Smooth muscle cell (in vitro differentiated cells): ENCODE measurements at regions not wholly inside any gene's neighbourhood (a gene's known extent, or its start where the extent isn't known, plus 50 kb on each side); places are given as distances from the start of the nearest gene placed in this dataset.

Experiments
- DNase-seq: peaks from one replicate; lab custom pipeline; 2025; ENCODE audit not compliant: unreplicated experiment; lab: John Stamatoyannopoulos, UW
- H2AFZ ChIP-seq: fragments of 200-600 bp; sonication (generic); 2 replicates; pipeline ENCODE4 v1.6.0; 2016; ENCODE audit warnings: antibody characterized with exemption, low read depth, mild to moderate bottlenecking
- H3F3A ChIP-seq: fragments of 200-600 bp; sonication (generic); 2 replicates; pipeline ENCODE4 v1.6.0; 2017; ENCODE audit warnings: antibody characterized with exemption, low read depth
- H3K27ac ChIP-seq: fragments of 200-600 bp; sonication (generic); 2 replicates; pipeline ENCODE4 v1.5.1; 2016; ENCODE audit warnings: low read depth, mild to moderate bottlenecking
- H3K27me3 ChIP-seq: fragments of 200-600 bp; sonication (generic); 2 replicates; pipeline ENCODE4 v1.6.1; 2016; ENCODE audit warnings: low read depth, mild to moderate bottlenecking
- H3K36me3 ChIP-seq: fragments of 200-600 bp; sonication (generic); 2 replicates; pipeline ENCODE4 v1.5.1; 2016; ENCODE audit warnings: low read depth
- H3K4me1 ChIP-seq: fragments of 200-600 bp; sonication (generic); 2 replicates; pipeline ENCODE4 v1.5.1; 2016; ENCODE audit warnings: low read depth
- H3K4me2 ChIP-seq: fragments of 200-600 bp; sonication (generic); 2 replicates; pipeline ENCODE4 v1.6.0; 2016; ENCODE audit warnings: mild to moderate bottlenecking
- H3K4me3 ChIP-seq: fragments of 200-600 bp; sonication (generic); 2 replicates; pipeline ENCODE4 v1.5.1; 2016; ENCODE audit warnings: mild to moderate bottlenecking
- H3K79me2 ChIP-seq: fragments of 200-600 bp; sonication (generic); 2 replicates; pipeline ENCODE4 v1.6.0; 2016; ENCODE audit warnings: low read depth, mild to moderate bottlenecking
- H3K9ac ChIP-seq: fragments of 200-600 bp; sonication (generic); 2 replicates; pipeline ENCODE4 v1.6.0; 2016; ENCODE audit warnings: low read depth
- H3K9me3 ChIP-seq: fragments of 200-600 bp; sonication (generic); replicated peaks from 2 replicates; pipeline ENCODE4 v1.5.1; 2016; ENCODE audit warnings: low read depth
- H4K20me1 ChIP-seq: fragments of 200-600 bp; sonication (generic); 2 replicates; pipeline ENCODE4 v1.6.0; 2016; ENCODE audit warnings: low read depth
- WGBS: methylation state at CpG from one replicate; pipeline ENCODE4 v1.1.7; 2016; ENCODE audit warnings: low lambda C conversion rate; 5-methylcytosine and 5-hydroxymethylcytosine counted together
- TF ChIP-seq, protein P1 (sequence below): fragments of 200-600 bp; sonication (generic); IDR thresholded peaks from 2 replicates; pipeline ENCODE4 v1.5.1; 2017; ENCODE audit warnings: borderline replicate concordance, mild to moderate bottlenecking, antibody characterized with exemption; ENCODE audit not compliant: insufficient read depth, poor library complexity, severe bottlenecking

GRCh38 chr13:62206165-62206564, 790.5 kb upstream of the PCDH20 start:
- no peaks in the 10 kb centered on the region for H3K4me1 ChIP-seq
- no peaks in the 10 kb centered on the region for H3K79me2 ChIP-seq
- DNase-seq = no peak
- H3F3A ChIP-seq = no peaks in the 10 kb centered on the region
- H2AFZ ChIP-seq = no peak overlapping the region
- H3K9me3 ChIP-seq = peaks cover 5% of the 10 kb centered on the region
- no peaks in the 10 kb centered on the region for H3K36me3 ChIP-seq
- TF ChIP-seq, protein P1, sequence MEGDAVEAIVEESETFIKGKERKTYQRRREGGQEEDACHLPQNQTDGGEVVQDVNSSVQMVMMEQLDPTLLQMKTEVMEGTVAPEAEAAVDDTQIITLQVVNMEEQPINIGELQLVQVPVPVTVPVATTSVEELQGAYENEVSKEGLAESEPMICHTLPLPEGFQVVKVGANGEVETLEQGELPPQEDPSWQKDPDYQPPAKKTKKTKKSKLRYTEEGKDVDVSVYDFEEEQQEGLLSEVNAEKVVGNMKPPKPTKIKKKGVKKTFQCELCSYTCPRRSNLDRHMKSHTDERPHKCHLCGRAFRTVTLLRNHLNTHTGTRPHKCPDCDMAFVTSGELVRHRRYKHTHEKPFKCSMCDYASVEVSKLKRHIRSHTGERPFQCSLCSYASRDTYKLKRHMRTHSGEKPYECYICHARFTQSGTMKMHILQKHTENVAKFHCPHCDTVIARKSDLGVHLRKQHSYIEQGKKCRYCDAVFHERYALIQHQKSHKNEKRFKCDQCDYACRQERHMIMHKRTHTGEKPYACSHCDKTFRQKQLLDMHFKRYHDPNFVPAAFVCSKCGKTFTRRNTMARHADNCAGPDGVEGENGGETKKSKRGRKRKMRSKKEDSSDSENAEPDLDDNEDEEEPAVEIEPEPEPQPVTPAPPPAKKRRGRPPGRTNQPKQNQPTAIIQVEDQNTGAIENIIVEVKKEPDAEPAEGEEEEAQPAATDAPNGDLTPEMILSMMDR = no peak
- no peaks in the 10 kb centered on the region for H3K27me3 ChIP-seq
- no peak overlapping the region for H3K4me2 ChIP-seq
- H3K9ac ChIP-seq = no peak overlapping the region
- H3K4me3 ChIP-seq = no peak overlapping the region
- no peak overlapping the region for H3K27ac ChIP-seq
- H4K20me1 ChIP-seq = no peaks in the 10 kb centered on the region

DNA sequence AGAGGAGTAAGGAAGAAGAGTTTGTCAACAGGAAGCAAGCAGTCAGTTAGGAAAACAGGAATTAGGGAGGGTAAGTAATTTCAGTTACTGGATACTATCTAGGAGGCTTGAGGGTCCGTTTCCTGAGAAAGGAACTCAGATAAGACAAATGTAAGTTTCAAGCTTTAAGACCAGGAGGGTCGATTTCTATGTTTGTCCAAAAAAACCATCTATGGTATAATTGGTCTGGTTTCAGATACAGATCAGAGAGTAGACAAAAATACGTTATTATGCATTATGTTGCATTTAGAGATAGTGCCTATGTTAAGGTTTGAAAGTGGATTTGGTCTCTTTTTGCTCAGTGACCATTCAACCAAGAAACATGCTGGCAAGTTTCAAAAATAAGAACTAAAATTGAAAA, 789.6 kb upstream of the PCDH20 start:
- H4K20me1 ChIP-seq = no peaks in the 10 kb centered on the region
- WGBS = 86% methylated on average over 3 of the region's 3 CpGs
- TF ChIP-seq, protein P1 = no peak
- H3K9ac ChIP-seq = no peak overlapping the region
- H3K27me3 ChIP-seq = no peaks in the 10 kb centered on the region
- H3K4me3 ChIP-seq = no peak overlapping the region
- no peak for DNase-seq
- no peak overlapping the region for H2AFZ ChIP-seq
- H3K36me3 ChIP-seq = no peaks in the 10 kb centered on the region
- no peaks in the 10 kb centered on the region for H3F3A ChIP-seq
- H3K9me3 ChIP-seq = peaks cover 5% of the 10 kb centered on the region
- H3K4me1 ChIP-seq = no peaks in the 10 kb centered on the region
- no peak overlapping the region for H3K27ac ChIP-seq
- no peak overlapping the region for H3K4me2 ChIP-seq
- no peaks in the 10 kb centered on the region for H3K79me2 ChIP-seq

DNA sequence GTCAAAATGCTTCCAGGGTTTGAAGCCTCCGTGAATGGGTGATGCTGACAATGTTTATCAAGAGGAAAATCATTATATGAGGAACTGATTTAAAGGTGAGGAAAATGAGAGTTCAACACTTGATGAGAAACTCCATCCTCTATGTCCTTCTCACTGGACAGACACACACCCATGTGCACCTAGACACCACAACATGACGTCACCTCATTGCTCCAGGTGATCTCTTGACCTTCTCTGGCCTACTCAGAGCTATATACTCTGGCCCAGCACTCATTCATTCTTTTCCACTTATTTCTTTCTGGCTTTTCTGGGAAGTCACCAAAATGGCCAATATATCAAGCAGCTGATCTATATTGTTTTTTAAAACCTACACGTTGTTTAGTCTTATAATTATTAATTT, 778.7 kb upstream of the PCDH20 start:
- Histone ChIP-seq H3F3A (no peaks in the 10 kb centered on the region), H3K79me2 (no peaks in the 10 kb centered on the region), H3K4me3 (no peak overlapping the region), H3K36me3 (no peaks in the 10 kb centered on the region), H3K27ac (no peak overlapping the region), H3K4me2 (no peak overlapping the region), H3K27me3 (no peaks in the 10 kb centered on the region), H2AFZ (no peak overlapping the region), H3K9me3 (no peaks in the 10 kb centered on the region), H3K4me1 (no peaks in the 10 kb centered on the region), H3K9ac (no peak overlapping the region), H4K20me1 (no peaks in the 10 kb centered on the region)
- WGBS = 78% methylated on average over 3 of the region's 3 CpGs
- TF ChIP-seq, protein P1 = no peak
- no peak for DNase-seq

DNA sequence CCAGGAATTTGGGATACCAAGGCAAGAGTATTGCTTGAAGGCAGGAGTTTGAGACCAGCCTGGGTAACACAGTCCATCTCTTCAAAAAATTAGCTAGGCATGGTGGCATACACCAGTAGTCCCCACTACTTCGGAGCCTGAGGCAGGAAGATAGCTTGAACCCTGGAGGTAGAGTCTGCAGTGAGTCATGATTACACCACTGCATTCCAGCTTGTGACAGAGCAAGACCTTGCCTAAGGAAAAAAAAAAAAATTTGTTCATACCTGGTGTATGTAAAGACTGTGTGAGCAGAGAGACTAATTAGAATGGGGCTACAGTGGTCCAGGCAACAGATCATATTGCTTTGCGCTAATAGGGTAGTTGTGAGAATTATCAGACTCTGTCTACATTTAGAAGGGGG, 778.3 kb upstream of the PCDH20 start:
- 84% methylated on average over 2 of the region's 2 CpGs for WGBS
- Histone ChIP-seq H3K36me3 (no peaks in the 10 kb centered on the region), H3K79me2 (no peaks in the 10 kb centered on the region), H4K20me1 (no peaks in the 10 kb centered on the region), H3F3A (no peaks in the 10 kb centered on the region), H3K4me1 (no peaks in the 10 kb centered on the region), H2AFZ (no peak overlapping the region), H3K4me3 (no peak overlapping the region), H3K27me3 (no peaks in the 10 kb centered on the region), H3K27ac (no peak overlapping the region), H3K9ac (no peak overlapping the region), H3K4me2 (no peak overlapping the region), H3K9me3 (no peaks in the 10 kb centered on the region)
- TF ChIP-seq, protein P1 = no peak
- DNase-seq = no peak
